K562 (cell line): ENCODE measurements at regions not wholly inside any gene's neighbourhood (a gene's known extent, or its start where the extent isn't known, plus 50 kb on each side); places are given as distances from the start of the nearest gene placed in this dataset.
A peak's percentile ranks its signal among the peaks of the same experiment; 100 is the strongest.

Experiments
- BCOR ChIP-seq: fragments of 450-650 bp; IDR thresholded peaks from 2 replicates; pipeline ENCODE4 v1.6.1; 2016
- CBX5 ChIP-seq: IDR thresholded peaks from 2 replicates; pipeline ENCODE4 v1.6.1; 2014; ENCODE audit warnings: low read depth, borderline replicate concordance
- CC2D1A ChIP-seq: fragments of 450-650 bp; IDR thresholded peaks from 2 replicates; pipeline ENCODE4 v1.6.1; 2017; ENCODE audit warnings: mild to moderate bottlenecking
- HDAC2 ChIP-seq: fragments of 450-650 bp; IDR thresholded peaks from 2 replicates; pipeline ENCODE4 v1.6.1; 2016; ENCODE audit warnings: mild to moderate bottlenecking
- KLF1 ChIP-seq: fragments of 450-650 bp; IDR thresholded peaks from 2 replicates; pipeline ENCODE4 v1.6.1; 2016; ENCODE audit warnings: missing genetic modification characterization, missing compliant biosample characterization
- MAFK ChIP-seq: IDR thresholded peaks from 2 replicates; pipeline ENCODE4 v1.6.1; 2011; ENCODE audit warnings: low read length, improper control_type of control experiment
- MAZ ChIP-seq, 2 experiments: fragments of 450-650 bp in 1 of 2; sonication (generic) in 1 of 2; formaldehyde crosslinking; IDR thresholded peaks in 1 of 2; conservative IDR thresholded peaks in 1 of 2; 2 replicates each; pipeline versions ENCODE4 v1.4.0 to v1.5.0; 2020; ENCODE audit warnings: mild to moderate bottlenecking in 1 of 2, missing genetic modification reagents in 1 of 2
- RAD51 ChIP-seq: fragments of 450-650 bp; IDR thresholded peaks from 2 replicates; pipeline ENCODE4 v1.7.1; 2016; ENCODE audit warnings: low read depth, mild to moderate bottlenecking, borderline replicate concordance
- TRIM28 ChIP-seq: fragments of 450-650 bp; IDR thresholded peaks from 2 replicates; pipeline ENCODE4 v1.6.1; 2017
- TF ChIP-seq, protein P1 (sequence below): fragments of 450-650 bp; IDR thresholded peaks from 2 replicates; pipeline ENCODE4 v1.6.1; 2016; ENCODE audit warnings: mild to moderate bottlenecking, moderate library complexity
- TF ChIP-seq, protein P2 (sequence below), 3 experiments: IDR thresholded peaks in 2 of 3; conservative IDR thresholded peaks in 1 of 3; 2 replicates each; pipeline ENCODE4 v1.5.1; 2011 to 2012; ENCODE audit warnings: low read length in 3 of 3, mild to moderate bottlenecking in 3 of 3, control low read depth in 2 of 3, improper control_type of control experiment in 1 of 3, inconsistent platforms in 1 of 3, low read depth in 1 of 3, mixed read lengths in 1 of 3, moderate library complexity in 1 of 3; ENCODE audit not compliant: insufficient read depth in 2 of 3
- TF ChIP-seq, protein P3 (sequence below): sonication (generic); formaldehyde crosslinking; IDR thresholded peaks from 2 replicates; pipeline ENCODE4 v1.9.0; 2022; ENCODE audit warnings: mild to moderate bottlenecking, missing genetic modification reagents
- TF ChIP-seq, protein P4 (sequence below): sonication (generic); formaldehyde crosslinking; IDR thresholded peaks from 2 replicates; pipeline ENCODE4 v1.8.0; 2023; ENCODE audit warnings: mild to moderate bottlenecking, missing genetic modification reagents

DNA sequence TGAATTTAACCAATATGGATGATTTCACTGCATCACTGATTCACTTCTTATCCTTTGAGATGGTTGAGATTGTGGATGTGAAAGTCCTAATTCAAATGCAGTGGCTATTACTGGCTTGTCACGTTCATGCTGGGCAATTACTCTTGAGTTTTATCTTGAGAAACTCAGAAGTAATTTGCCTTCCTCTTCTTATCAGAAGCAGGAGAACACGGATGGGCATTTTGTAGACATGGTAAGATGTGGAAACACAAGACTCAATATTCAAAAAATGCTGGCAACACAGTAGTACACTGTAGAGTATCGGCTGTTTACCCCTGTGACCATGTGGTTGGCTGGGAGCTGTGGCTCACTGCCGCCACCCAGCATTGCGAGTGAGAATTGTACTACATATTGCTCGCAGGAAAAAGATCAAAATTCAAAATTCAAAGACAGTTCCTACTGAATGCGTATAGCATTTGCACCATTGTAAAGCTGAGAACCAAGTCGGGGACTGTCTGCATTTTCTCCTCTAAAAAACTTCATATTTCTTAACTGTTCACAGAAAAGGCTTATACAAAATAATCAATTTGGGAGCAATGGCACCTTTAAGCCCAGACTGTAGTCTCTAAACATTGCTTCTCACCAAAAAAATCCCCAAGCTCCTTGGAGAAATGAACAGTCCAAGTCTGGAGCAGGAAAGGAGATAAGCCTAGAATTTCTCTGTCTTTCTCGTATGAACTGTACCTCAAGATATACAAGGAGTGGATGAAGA lies 61.9 kb upstream of the ELOVL5 start (continued):
- TF ChIP-seq, protein P1, sequence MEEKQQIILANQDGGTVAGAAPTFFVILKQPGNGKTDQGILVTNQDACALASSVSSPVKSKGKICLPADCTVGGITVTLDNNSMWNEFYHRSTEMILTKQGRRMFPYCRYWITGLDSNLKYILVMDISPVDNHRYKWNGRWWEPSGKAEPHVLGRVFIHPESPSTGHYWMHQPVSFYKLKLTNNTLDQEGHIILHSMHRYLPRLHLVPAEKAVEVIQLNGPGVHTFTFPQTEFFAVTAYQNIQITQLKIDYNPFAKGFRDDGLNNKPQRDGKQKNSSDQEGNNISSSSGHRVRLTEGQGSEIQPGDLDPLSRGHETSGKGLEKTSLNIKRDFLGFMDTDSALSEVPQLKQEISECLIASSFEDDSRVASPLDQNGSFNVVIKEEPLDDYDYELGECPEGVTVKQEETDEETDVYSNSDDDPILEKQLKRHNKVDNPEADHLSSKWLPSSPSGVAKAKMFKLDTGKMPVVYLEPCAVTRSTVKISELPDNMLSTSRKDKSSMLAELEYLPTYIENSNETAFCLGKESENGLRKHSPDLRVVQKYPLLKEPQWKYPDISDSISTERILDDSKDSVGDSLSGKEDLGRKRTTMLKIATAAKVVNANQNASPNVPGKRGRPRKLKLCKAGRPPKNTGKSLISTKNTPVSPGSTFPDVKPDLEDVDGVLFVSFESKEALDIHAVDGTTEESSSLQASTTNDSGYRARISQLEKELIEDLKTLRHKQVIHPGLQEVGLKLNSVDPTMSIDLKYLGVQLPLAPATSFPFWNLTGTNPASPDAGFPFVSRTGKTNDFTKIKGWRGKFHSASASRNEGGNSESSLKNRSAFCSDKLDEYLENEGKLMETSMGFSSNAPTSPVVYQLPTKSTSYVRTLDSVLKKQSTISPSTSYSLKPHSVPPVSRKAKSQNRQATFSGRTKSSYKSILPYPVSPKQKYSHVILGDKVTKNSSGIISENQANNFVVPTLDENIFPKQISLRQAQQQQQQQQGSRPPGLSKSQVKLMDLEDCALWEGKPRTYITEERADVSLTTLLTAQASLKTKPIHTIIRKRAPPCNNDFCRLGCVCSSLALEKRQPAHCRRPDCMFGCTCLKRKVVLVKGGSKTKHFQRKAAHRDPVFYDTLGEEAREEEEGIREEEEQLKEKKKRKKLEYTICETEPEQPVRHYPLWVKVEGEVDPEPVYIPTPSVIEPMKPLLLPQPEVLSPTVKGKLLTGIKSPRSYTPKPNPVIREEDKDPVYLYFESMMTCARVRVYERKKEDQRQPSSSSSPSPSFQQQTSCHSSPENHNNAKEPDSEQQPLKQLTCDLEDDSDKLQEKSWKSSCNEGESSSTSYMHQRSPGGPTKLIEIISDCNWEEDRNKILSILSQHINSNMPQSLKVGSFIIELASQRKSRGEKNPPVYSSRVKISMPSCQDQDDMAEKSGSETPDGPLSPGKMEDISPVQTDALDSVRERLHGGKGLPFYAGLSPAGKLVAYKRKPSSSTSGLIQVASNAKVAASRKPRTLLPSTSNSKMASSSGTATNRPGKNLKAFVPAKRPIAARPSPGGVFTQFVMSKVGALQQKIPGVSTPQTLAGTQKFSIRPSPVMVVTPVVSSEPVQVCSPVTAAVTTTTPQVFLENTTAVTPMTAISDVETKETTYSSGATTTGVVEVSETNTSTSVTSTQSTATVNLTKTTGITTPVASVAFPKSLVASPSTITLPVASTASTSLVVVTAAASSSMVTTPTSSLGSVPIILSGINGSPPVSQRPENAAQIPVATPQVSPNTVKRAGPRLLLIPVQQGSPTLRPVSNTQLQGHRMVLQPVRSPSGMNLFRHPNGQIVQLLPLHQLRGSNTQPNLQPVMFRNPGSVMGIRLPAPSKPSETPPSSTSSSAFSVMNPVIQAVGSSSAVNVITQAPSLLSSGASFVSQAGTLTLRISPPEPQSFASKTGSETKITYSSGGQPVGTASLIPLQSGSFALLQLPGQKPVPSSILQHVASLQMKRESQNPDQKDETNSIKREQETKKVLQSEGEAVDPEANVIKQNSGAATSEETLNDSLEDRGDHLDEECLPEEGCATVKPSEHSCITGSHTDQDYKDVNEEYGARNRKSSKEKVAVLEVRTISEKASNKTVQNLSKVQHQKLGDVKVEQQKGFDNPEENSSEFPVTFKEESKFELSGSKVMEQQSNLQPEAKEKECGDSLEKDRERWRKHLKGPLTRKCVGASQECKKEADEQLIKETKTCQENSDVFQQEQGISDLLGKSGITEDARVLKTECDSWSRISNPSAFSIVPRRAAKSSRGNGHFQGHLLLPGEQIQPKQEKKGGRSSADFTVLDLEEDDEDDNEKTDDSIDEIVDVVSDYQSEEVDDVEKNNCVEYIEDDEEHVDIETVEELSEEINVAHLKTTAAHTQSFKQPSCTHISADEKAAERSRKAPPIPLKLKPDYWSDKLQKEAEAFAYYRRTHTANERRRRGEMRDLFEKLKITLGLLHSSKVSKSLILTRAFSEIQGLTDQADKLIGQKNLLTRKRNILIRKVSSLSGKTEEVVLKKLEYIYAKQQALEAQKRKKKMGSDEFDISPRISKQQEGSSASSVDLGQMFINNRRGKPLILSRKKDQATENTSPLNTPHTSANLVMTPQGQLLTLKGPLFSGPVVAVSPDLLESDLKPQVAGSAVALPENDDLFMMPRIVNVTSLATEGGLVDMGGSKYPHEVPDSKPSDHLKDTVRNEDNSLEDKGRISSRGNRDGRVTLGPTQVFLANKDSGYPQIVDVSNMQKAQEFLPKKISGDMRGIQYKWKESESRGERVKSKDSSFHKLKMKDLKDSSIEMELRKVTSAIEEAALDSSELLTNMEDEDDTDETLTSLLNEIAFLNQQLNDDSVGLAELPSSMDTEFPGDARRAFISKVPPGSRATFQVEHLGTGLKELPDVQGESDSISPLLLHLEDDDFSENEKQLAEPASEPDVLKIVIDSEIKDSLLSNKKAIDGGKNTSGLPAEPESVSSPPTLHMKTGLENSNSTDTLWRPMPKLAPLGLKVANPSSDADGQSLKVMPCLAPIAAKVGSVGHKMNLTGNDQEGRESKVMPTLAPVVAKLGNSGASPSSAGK, result peak; percentile 63
- TF ChIP-seq, protein P2, sequence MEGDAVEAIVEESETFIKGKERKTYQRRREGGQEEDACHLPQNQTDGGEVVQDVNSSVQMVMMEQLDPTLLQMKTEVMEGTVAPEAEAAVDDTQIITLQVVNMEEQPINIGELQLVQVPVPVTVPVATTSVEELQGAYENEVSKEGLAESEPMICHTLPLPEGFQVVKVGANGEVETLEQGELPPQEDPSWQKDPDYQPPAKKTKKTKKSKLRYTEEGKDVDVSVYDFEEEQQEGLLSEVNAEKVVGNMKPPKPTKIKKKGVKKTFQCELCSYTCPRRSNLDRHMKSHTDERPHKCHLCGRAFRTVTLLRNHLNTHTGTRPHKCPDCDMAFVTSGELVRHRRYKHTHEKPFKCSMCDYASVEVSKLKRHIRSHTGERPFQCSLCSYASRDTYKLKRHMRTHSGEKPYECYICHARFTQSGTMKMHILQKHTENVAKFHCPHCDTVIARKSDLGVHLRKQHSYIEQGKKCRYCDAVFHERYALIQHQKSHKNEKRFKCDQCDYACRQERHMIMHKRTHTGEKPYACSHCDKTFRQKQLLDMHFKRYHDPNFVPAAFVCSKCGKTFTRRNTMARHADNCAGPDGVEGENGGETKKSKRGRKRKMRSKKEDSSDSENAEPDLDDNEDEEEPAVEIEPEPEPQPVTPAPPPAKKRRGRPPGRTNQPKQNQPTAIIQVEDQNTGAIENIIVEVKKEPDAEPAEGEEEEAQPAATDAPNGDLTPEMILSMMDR (IDR thresholded peaks at IDR 0.05 in 2 of 3, conservative IDR thresholded peaks at IDR 0.05 in 1 of 3; ENCODE audit: insufficient read depth in 2 of 3, low read depth in 1 of 3, low read length in 3 of 3), result peak; percentile 84 to 88 (median 86)
- TF ChIP-seq, protein P3, sequence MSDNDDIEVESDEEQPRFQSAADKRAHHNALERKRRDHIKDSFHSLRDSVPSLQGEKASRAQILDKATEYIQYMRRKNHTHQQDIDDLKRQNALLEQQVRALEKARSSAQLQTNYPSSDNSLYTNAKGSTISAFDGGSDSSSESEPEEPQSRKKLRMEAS, result peak; percentile 70
- TF ChIP-seq HDAC2 (0 out of 2 replicates have a peak, but pooled peaks have one; percentile 16), KLF1 (tag) (no peak), MAFK (0 out of 2 replicates have a peak, but pooled peaks have one; percentile 18), BCOR (no peak), CC2D1A (peak; percentile 77; the same call in 1 of the 2 replicates), CBX5 (peak; percentile 90), MAZ (CRISPR knock-in tag; conservative IDR thresholded peaks at IDR 0.05 in 1 of 2, IDR thresholded peaks at IDR 0.05 in 1 of 2) (peak in 1 of 2 experiments; percentile 47; a peak in 2 of 4 replicates), RAD51 (peak; percentile 48; the same call in 1 of the 2 replicates), TRIM28 (peak; percentile 73)
- TF ChIP-seq, protein P4, sequence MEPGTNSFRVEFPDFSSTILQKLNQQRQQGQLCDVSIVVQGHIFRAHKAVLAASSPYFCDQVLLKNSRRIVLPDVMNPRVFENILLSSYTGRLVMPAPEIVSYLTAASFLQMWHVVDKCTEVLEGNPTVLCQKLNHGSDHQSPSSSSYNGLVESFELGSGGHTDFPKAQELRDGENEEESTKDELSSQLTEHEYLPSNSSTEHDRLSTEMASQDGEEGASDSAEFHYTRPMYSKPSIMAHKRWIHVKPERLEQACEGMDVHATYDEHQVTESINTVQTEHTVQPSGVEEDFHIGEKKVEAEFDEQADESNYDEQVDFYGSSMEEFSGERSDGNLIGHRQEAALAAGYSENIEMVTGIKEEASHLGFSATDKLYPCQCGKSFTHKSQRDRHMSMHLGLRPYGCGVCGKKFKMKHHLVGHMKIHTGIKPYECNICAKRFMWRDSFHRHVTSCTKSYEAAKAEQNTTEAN (CRISPR knock-in tag), result no peak
